B cell (primary cell): ENCODE measurements at regions not wholly inside any gene's neighbourhood (a gene's known extent, or its start where the extent isn't known, plus 50 kb on each side); places are given as distances from the start of the nearest gene placed in this dataset.

Experiments
- ATAC-seq: fragments of 200-7000 bp; cut with Tn5 transposase; one replicate; pipeline ENCODE4 v1.10.0; 2021; ENCODE audit warnings: low read depth, mild to moderate bottlenecking, moderate number of reproducible peaks, moderate library complexity
- CTCF ChIA-PET: fragments of 350-600 bp; sonication (Branson Sonifier 250); formaldehyde crosslinking; loops from one replicate; lab custom pipeline; 2021; ENCODE audit warnings: antibody characterized with exemption, inconsistent platforms; lab: Charles Lee
- POLR2A ChIA-PET: fragments of 350-600 bp; sonication (Branson Sonifier 250); formaldehyde crosslinking; loops from one replicate; lab custom pipeline; 2021; ENCODE audit warnings: antibody characterized with exemption; lab: Charles Lee
- DNase-seq: peaks from one replicate; pipeline ENCODE4 v3.0.0; 2013
- H2AFZ ChIP-seq: 2 replicates; pipeline ENCODE4 v1.6.1; 2012; ENCODE audit warnings: mild to moderate bottlenecking, low read depth, low read length; ENCODE audit not compliant: insufficient read depth, poor library complexity, severe bottlenecking
- H3K27ac ChIP-seq, 2 donors: 1 replicate in 1 of 2; 2 replicates in 1 of 2; pipeline ENCODE4 v1.5.1; 2012 to 2013; ENCODE audit warnings: low read length in 2 of 2, mild to moderate bottlenecking in 2 of 2, moderate library complexity in 1 of 2
- H3K27me3 ChIP-seq, 4 experiments: fragments of 200-600 bp in 1 of 4; sonication (generic) in 1 of 4; replicated peaks in 1 of 4; 1 replicate in 2 of 4; 2 replicates in 2 of 4; pipeline versions ENCODE4 v1.6.1 to v1.7.0; 2013 to 2016; ENCODE audit warnings: low read length in 3 of 4, mild to moderate bottlenecking in 2 of 4, mixed read lengths in 1 of 4, moderate library complexity in 1 of 4; ENCODE audit not compliant: insufficient read depth in 4 of 4, control insufficient read depth in 3 of 4; ENCODE audit errors: control extremely low read depth in 1 of 4
- H3K36me3 ChIP-seq, 2 experiments: replicated peaks in 1 of 2; 1 replicate in 1 of 2; 2 replicates in 1 of 2; pipeline versions ENCODE4 v1.6.1 to v1.7.1; 2013; ENCODE audit warnings: low read length in 1 of 2; ENCODE audit not compliant: insufficient read depth in 2 of 2, control insufficient read depth in 1 of 2; ENCODE audit errors: control extremely low read depth in 1 of 2, extremely low read depth in 1 of 2
- H3K4me1 ChIP-seq, 2 donors: fragments of 200-600 bp in 1 of 2; sonication (generic) in 1 of 2; 1 replicate in 1 of 2; 2 replicates in 1 of 2; pipeline versions ENCODE4 v1.5.1 to v1.6.1; 2013 to 2017; ENCODE audit warnings: low read length in 2 of 2; ENCODE audit not compliant: control insufficient read depth in 2 of 2, insufficient read depth in 2 of 2
- H3K4me2 ChIP-seq: replicated peaks from 2 replicates; pipeline ENCODE3; 2012; ENCODE audit warnings: mild to moderate bottlenecking, low read depth, low read length; ENCODE audit not compliant: poor library complexity, severe bottlenecking
- H3K4me3 ChIP-seq, 5 experiments: fragments of 200-600 bp in 1 of 5; sonication (generic) in 1 of 5; 1 replicate in 3 of 5; 2 replicates in 2 of 5; pipeline versions ENCODE4 v1.5.1 to v1.7.0; 2011 to 2016; ENCODE audit warnings: low read length in 4 of 5, mild to moderate bottlenecking in 4 of 5, low read depth in 2 of 5, control low read depth in 1 of 5, moderate library complexity in 1 of 5; ENCODE audit not compliant: insufficient read depth in 1 of 5; ENCODE audit errors: control extremely low read depth in 1 of 5, extremely low read depth in 1 of 5
- H3K79me2 ChIP-seq: fragments of 200-600 bp; sonication (generic); one replicate; pipeline ENCODE4 v1.6.0; 2016; ENCODE audit warnings: low read length; ENCODE audit not compliant: control insufficient read depth, insufficient read depth
- H3K9ac ChIP-seq: fragments of 200-600 bp; sonication (generic); 2 replicates; pipeline ENCODE4 v1.6.1; 2017; ENCODE audit warnings: mild to moderate bottlenecking, low read length, moderate library complexity
- H3K9me3 ChIP-seq, 3 donors: one replicate each; pipeline versions ENCODE4 v1.6.1 to v1.7.1; 2013; ENCODE audit warnings: low read length in 2 of 3; ENCODE audit not compliant: control insufficient read depth in 2 of 3, insufficient read depth in 1 of 3; ENCODE audit errors: control extremely low read depth in 1 of 3
- H4K20me1 ChIP-seq: 2 replicates; pipeline ENCODE4 v1.6.0; 2012; ENCODE audit warnings: mild to moderate bottlenecking, low read length; ENCODE audit not compliant: insufficient read depth, control insufficient read depth, poor library complexity, severe bottlenecking
- H3K27ac Mint-ChIP-seq: one replicate; pipeline ENCODE4 v1.8.0; 2021; ENCODE audit warnings: mixed read lengths
- H3K27me3 Mint-ChIP-seq: one replicate; pipeline ENCODE4 v1.8.0; 2021; ENCODE audit warnings: mixed read lengths
- H3K4me1 Mint-ChIP-seq: one replicate; pipeline ENCODE4 v1.8.0; 2021; ENCODE audit warnings: mixed read lengths
- H3K4me3 Mint-ChIP-seq: one replicate; pipeline ENCODE4 v1.8.0; 2021; ENCODE audit warnings: mixed read lengths
- H3K9me3 Mint-ChIP-seq: one replicate; pipeline ENCODE4 v1.8.0; 2022; ENCODE audit warnings: mixed read lengths; ENCODE audit not compliant: insufficient read depth
- CTCF ChIP-seq: fragments of 200-600 bp; IDR thresholded peaks from one replicate; pipeline ENCODE4 v1.8.0; 2022; ENCODE audit warnings: antibody characterized with exemption, mild to moderate bottlenecking
- EZH2 ChIP-seq: IDR thresholded peaks from 2 replicates; pipeline ENCODE4 v1.6.1; 2012; ENCODE audit warnings: borderline replicate concordance, low read depth, mild to moderate bottlenecking, moderate library complexity, low read length; ENCODE audit not compliant: insufficient read depth, poor library complexity, severe bottlenecking
- WGBS: methylation state at CpG from one replicate; pipeline ENCODE4 v1.1.5; 2013; ENCODE audit warnings: missing lambda C conversion rate; ENCODE audit not compliant: insufficient coverage; 5-methylcytosine and 5-hydroxymethylcytosine counted together
- intact Hi-C: fragments of 100-400 bp; cut with micrococcal nuclease; formaldehyde crosslinking; loops from one replicate; pipeline ENCODE4 v1.10.0; 2022

- ATAC-seq, result no peak
- Mint-ChIP-seq H3K27ac (no peak overlapping the region), H3K4me1 (peaks cover 2% of the 10 kb centered on the region), H3K4me3 (no peak overlapping the region), H3K9me3 (no peaks in the 10 kb centered on the region), H3K27me3 (peaks cover 11% of the 10 kb centered on the region)
- H3K4me3 ChIP-seq, result no peak overlapping the region
- no peak for DNase-seq
- H4K20me1 ChIP-seq, result no peaks in the 10 kb centered on the region
- no peaks in the 10 kb centered on the region for H3K36me3 ChIP-seq
- intact Hi-C loops, result no loop called here
- H3K4me2 ChIP-seq, result no peak overlapping the region
- ChIA-PET POLR2A (no interaction called here), CTCF (no interaction called here)
- peaks cover 0 to 5% (median 0%) of the 10 kb centered on the region in 4 experiments for H3K27me3 ChIP-seq
- no peak overlapping the region for H2AFZ ChIP-seq
- TF ChIP-seq EZH2 (no peak), CTCF (no peak)
- H3K27ac ChIP-seq, result no peak overlapping the region
- H3K9me3 ChIP-seq, result peaks cover 0 to 7% (median 0%) of the 10 kb centered on the region in 3 donors
- H3K79me2 ChIP-seq, result no peaks in the 10 kb centered on the region
- 91% methylated on average over 6 of the region's 7 CpGs for WGBS
- no peak overlapping the region for H3K9ac ChIP-seq
- H3K4me1 ChIP-seq, result no peaks in the 10 kb centered on the region
These were observed 75.1 kb upstream of the RAI14 start for GRCh38 chr5:34580983-34581382.

- H3K4me2 ChIP-seq, result no peak overlapping the region
- Mint-ChIP-seq H3K9me3 (no peaks in the 10 kb centered on the region), H3K27ac (no peak overlapping the region), H3K4me3 (no peak overlapping the region), H3K27me3 (peaks cover 16% of the 10 kb centered on the region), H3K4me1 (peaks cover 2% of the 10 kb centered on the region)
- intact Hi-C loops, result no loop called here
- ChIA-PET POLR2A (no interaction called here), CTCF (no interaction called here)
- no peaks in the 10 kb centered on the region for H4K20me1 ChIP-seq
- H3K27ac ChIP-seq, result no peak overlapping the region
- H3K9me3 ChIP-seq, result peaks cover 0 to 7% (median 0%) of the 10 kb centered on the region in 3 donors
- peaks cover 0 to 5% (median 0%) of the 10 kb centered on the region in 4 experiments for H3K27me3 ChIP-seq
- no peak for TF ChIP-seq EZH2
- TF ChIP-seq CTCF, result no peak
- no peaks in the 10 kb centered on the region for H3K4me1 ChIP-seq
- WGBS, result 96% methylated on average over 2 of the region's 3 CpGs
- no peaks in the 10 kb centered on the region for H3K79me2 ChIP-seq
- no peak overlapping the region for H2AFZ ChIP-seq
- ATAC-seq (no peak), DNase-seq (no peak)
- no peak overlapping the region for H3K4me3 ChIP-seq
- no peaks in the 10 kb centered on the region for H3K36me3 ChIP-seq
- H3K9ac ChIP-seq, result no peak overlapping the region
These were observed 73.8 kb upstream of the RAI14 start for GRCh38 chr5:34582371-34582770.
